ENCODE measurements at regions not wholly inside any gene's neighbourhood (a gene's known extent, or its start where the extent isn't known, plus 50 kb on each side); places are given as distances from the start of the nearest gene placed in this dataset.

- TF ChIP-seq HNRNPLL (IDR thresholded peaks at IDR 0.05; ENCODE audit: low read depth, low read length, poor library complexity, severe bottlenecking) (no peak), KDM2A (CRISPR knock-in tag; IDR thresholded peaks at IDR 0.05; ENCODE audit: borderline replicate concordance, low read depth) (no peak), SNAPC4 (CRISPR knock-in tag; IDR thresholded peaks at IDR 0.05) (no peak), ZNF570 (CRISPR knock-in tag; IDR thresholded peaks at IDR 0.05; ENCODE audit: borderline replicate concordance) (no peak), FOSL1 (CRISPR knock-in tag; IDR thresholded peaks at IDR 0.05; ENCODE audit: borderline replicate concordance) (no peak), HMGXB4 (CRISPR knock-in tag; IDR thresholded peaks at IDR 0.05; ENCODE audit: borderline replicate concordance in 1 of 2, low read depth in 1 of 2) (0 out of 4 replicates have a peak, but pooled peaks of 1 of the 2 experiments have one; percentile 24), KAT8 (CRISPR knock-in tag; IDR thresholded peaks at IDR 0.05) (peak; percentile 15; the same call in 1 of the 2 replicates), RFX5 (IDR thresholded peaks at IDR 0.05; ENCODE audit: low read depth, low read length) (no peak), GRHL1 (CRISPR knock-in tag; conservative IDR thresholded peaks at IDR 0.05) (no peak), ZNF18 (CRISPR knock-in tag; IDR thresholded peaks at IDR 0.05; ENCODE audit: insufficient replicate concordance) (no peak), TEAD2 (CRISPR knock-in tag; IDR thresholded peaks at IDR 0.05) (no peak), CTCF (CRISPR knock-in tag; IDR thresholded peaks at IDR 0.05) (peak; percentile 95), SPEN (CRISPR knock-in tag; IDR thresholded peaks at IDR 0.05; ENCODE audit: low read depth) (no peak)
Observed at GRCh38 chr1:184805667-184806295, 51.1 kb upstream of the EDEM3 start (continued).
